Limb (tissue), 2 donors: ENCODE measurements at regions not wholly inside any gene's neighbourhood (a gene's known extent, or its start where the extent isn't known, plus 50 kb on each side); places are given as distances from the start of the nearest gene placed in this dataset.

Experiments
- DNase-seq, 2 donors: peaks; one replicate each; pipeline ENCODE4 v3.0.0-alpha.2; 2016; ENCODE audit errors: extremely low spot score in 2 of 2

- no peak for DNase-seq
Measured at GRCh38 chr21:41671859-41672542, 94.9 kb downstream of the RIPK4 start.

- DNase-seq, result no peak
Measured at GRCh38 chr21:41671212-41671762, 95.6 kb downstream of the RIPK4 start.

- DNase-seq, result no peak
Measured at GRCh38 chr21:41670056-41670805, 96.6 kb downstream of the RIPK4 start.

GRCh38 chr21:41669533-41669830 is 97.4 kb downstream of the RIPK4 start:
- no peak for DNase-seq

- no peak for DNase-seq
Measured at GRCh38 chr21:41668686-41669532, 97.9 kb downstream of the RIPK4 start.

GRCh38 chr21:41668051-41668541 is 98.8 kb downstream of the RIPK4 start:
- DNase-seq, result no peak

- no peak for DNase-seq
Measured at GRCh38 chr21:41667136-41667535, 99.7 kb downstream of the RIPK4 start.

- no peak for DNase-seq
Measured at GRCh38 chr21:41666641-41667081, 100.2 kb downstream of the RIPK4 start.

- no peak for DNase-seq
Measured at GRCh38 chr21:41665766-41666595, 100.9 kb downstream of the RIPK4 start.

GRCh38 chr21:41664881-41665765 is 101.7 kb downstream of the RIPK4 start:
- no peak for DNase-seq

- peak in 1 of 2 donors; percentile 14 for DNase-seq
Measured at GRCh38 chr21:41663805-41664788, 102.8 kb downstream of the RIPK4 start.

- DNase-seq, result no peak
Measured at GRCh38 chr21:41662761-41663160, 104.1 kb downstream of the RIPK4 start.

- no peak for DNase-seq
Measured at GRCh38 chr21:41662161-41662560, 104.7 kb downstream of the RIPK4 start.

- DNase-seq, result peak in 1 of 2 donors; percentile 20
Measured at GRCh38 chr21:41660748-41661147, 106.1 kb downstream of the RIPK4 start.

GRCh38 chr21:41659791-41660560 is 106.9 kb downstream of the RIPK4 start:
- DNase-seq, result no peak

GRCh38 chr21:41656946-41657525 is 109.8 kb downstream of the RIPK4 start:
- DNase-seq, result no peak

- DNase-seq, result no peak
Measured at GRCh38 chr21:41655259-41655658, 111.6 kb downstream of the RIPK4 start.
